ENCODE measurements at regions not wholly inside any gene's neighbourhood (a gene's known extent, or its start where the extent isn't known, plus 50 kb on each side); places are given as distances from the start of the nearest gene placed in this dataset.

DNA sequence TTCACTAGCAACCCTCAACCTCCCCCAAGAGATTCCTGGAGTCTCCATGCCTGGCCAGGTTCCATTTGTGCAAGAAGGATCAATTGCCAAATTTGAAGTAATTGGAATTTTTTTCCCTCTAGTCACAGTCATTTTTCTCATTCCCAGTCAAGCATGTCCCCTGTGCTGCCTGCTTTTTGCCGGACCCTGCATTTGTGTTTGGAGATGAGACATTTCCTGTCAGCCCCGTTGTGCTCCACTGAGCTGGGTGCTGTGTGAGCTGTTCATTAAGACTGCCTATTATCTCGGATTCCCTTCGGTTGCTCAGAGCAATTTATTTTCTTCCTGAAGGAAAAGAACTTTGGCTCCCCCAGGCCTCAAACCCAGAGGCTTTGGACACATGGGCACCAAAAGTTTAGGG lies 201.0 kb upstream of the NLRP1 start:
- WGBS (ENCODE audit: extremely low coverage, insufficient read length, low lambda C conversion rate): no CpG with 5 or more reads among the region's 4 CpGs
- Histone ChIP-seq H2AK5ac (ENCODE audit: insufficient read length, low read length) (no peak overlapping the region), H3K9ac (ENCODE audit: extremely low read depth, insufficient read length, low read length) (no peak overlapping the region), H3K4me1 (ENCODE audit: insufficient read depth, low read length) (no peaks in the 10 kb centered on the region; the same call in 1 of the 2 replicates), H3K27ac (ENCODE audit: insufficient read length, low read depth, low read length) (no peak overlapping the region), H3K4me2 (ENCODE audit: insufficient read depth, insufficient read length, low read length) (no peak overlapping the region), H2BK20ac (ENCODE audit: low read depth, low read length, poor library complexity, severe bottlenecking) (no peak overlapping the region), H2BK120ac (ENCODE audit: low read depth, low read length, poor library complexity, severe bottlenecking) (no peak overlapping the region), H3T11ph (ENCODE audit: low read length) (no peak overlapping the region), H3K79me2 (ENCODE audit: insufficient read depth, low read length) (no peaks in the 10 kb centered on the region), H3K27me3 (ENCODE audit: insufficient read depth, low read length) (no peaks in the 10 kb centered on the region), H2AFZ (ENCODE audit: low read length) (no peak overlapping the region), H3K79me1 (ENCODE audit: insufficient read depth, low read depth, low read length, poor library complexity, severe bottlenecking) (no peaks in the 10 kb centered on the region), H2BK12ac (ENCODE audit: insufficient read length, low read depth, low read length) (no peak overlapping the region), H2BK5ac (ENCODE audit: insufficient read length, low read length) (no peak overlapping the region), H3K23me2 (ENCODE audit: insufficient read length, low read depth, low read length, poor library complexity, severe bottlenecking) (no peaks in the 10 kb centered on the region), H4K91ac (ENCODE audit: insufficient read length, low read depth, low read length) (no peak overlapping the region), H3K56ac (ENCODE audit: insufficient read length, low read depth, low read length) (no peak overlapping the region), H4K8ac (replicated peaks; ENCODE audit: insufficient read length, low read depth, low read length) (no peak overlapping the region), H3K9me3 (ENCODE audit: control insufficient read depth, low read depth, low read length) (no peaks in the 10 kb centered on the region), H3K18ac (ENCODE audit: insufficient read length, low read depth, low read length) (no peak overlapping the region), H2BK15ac (ENCODE audit: low read depth, low read length) (no peak overlapping the region), H3K14ac (ENCODE audit: insufficient read depth, low read length) (no peak overlapping the region), H3K23ac (ENCODE audit: insufficient read length, low read depth, low read length) (no peak overlapping the region), H3K4ac (ENCODE audit: low read depth, low read length) (no peak overlapping the region), H4K5ac (ENCODE audit: insufficient read length, low read depth, low read length) (no peak overlapping the region), H4K20me1 (ENCODE audit: control insufficient read depth, insufficient read depth, insufficient read length) (no peaks in the 10 kb centered on the region)
- Mint-ChIP-seq H3K27ac (no peak overlapping the region), H3K4me3 (no peak overlapping the region), H3K9me3 (peaks cover 11 to 12% of the 10 kb centered on the region in 2 experiments; a peak in 4 of 5 replicates), H3K27me3 (ENCODE audit: low read depth) (peaks cover 3% of the 10 kb centered on the region), H3K4me1 (peaks cover 9 to 15% of the 10 kb centered on the region in 2 experiments), H3K36me3 (ENCODE audit: insufficient read depth in 1 of 3, low read depth in 3 of 3) (peaks cover 0 to 13% (median 3%) of the 10 kb centered on the region in 3 experiments; a peak in 6 of 7 replicates)
- TF ChIP-seq, protein P1, sequence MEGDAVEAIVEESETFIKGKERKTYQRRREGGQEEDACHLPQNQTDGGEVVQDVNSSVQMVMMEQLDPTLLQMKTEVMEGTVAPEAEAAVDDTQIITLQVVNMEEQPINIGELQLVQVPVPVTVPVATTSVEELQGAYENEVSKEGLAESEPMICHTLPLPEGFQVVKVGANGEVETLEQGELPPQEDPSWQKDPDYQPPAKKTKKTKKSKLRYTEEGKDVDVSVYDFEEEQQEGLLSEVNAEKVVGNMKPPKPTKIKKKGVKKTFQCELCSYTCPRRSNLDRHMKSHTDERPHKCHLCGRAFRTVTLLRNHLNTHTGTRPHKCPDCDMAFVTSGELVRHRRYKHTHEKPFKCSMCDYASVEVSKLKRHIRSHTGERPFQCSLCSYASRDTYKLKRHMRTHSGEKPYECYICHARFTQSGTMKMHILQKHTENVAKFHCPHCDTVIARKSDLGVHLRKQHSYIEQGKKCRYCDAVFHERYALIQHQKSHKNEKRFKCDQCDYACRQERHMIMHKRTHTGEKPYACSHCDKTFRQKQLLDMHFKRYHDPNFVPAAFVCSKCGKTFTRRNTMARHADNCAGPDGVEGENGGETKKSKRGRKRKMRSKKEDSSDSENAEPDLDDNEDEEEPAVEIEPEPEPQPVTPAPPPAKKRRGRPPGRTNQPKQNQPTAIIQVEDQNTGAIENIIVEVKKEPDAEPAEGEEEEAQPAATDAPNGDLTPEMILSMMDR (conservative IDR thresholded peaks at IDR 0.05): no peak
- DNase-seq: no peak
